Hematopoietic multipotent progenitor cell (in vitro differentiated cells): ENCODE measurements at regions not wholly inside any gene's neighbourhood (a gene's known extent, or its start where the extent isn't known, plus 50 kb on each side); places are given as distances from the start of the nearest gene placed in this dataset.
"Not testable (repeated sequence)": the region's sequence is repeated elsewhere in the genome, so short reads cannot be mapped to it uniquely, and the experiment has no call there.

Experiments
- DNase-seq, 3 donors: peaks; one replicate each; pipeline ENCODE4 v3.0.0-alpha.2; 2011 to 2015; ENCODE audit warnings: low read depth in 2 of 3, low spot score in 2 of 3

- DNase-seq = no peak
Measured at GRCh38 chrX:106220177-106220576, 52.1 kb downstream of the PWWP3B start.

- no peak for DNase-seq
Measured at GRCh38 chrX:106243376-106243775, 75.3 kb downstream of the PWWP3B start.

- DNase-seq = no peak
Measured at GRCh38 chrX:106246511-106246910, 78.4 kb downstream of the PWWP3B start.

DNA sequence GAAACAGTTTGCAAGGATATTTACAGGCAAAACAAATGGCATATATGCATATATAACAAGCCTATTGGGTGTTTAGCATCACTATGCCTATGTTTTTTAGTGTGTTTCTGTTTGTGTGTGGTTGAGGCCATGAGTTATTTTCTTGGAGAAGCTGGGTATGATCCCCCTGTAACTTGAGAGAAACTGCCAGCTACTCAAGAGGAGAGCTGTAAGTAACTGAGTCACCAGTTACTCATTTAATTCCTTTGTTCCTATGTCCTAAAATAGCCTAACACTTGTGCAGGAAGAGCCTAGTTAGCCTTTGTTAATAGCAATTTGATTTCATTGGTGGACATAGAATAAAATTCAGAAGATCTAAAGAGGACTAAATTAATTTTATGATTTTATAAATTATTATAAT, 79.1 kb downstream of the PWWP3B start:
- DNase-seq = no peak

GRCh38 chrX:106249706-106250379, 81.7 kb downstream of the PWWP3B start:
- DNase-seq = no peak

GRCh38 chrX:106263817-106264216, 95.7 kb downstream of the PWWP3B start:
- no peak for DNase-seq

GRCh38 chrX:106273947-106274587, 106.0 kb downstream of the PWWP3B start:
- not testable (repeated sequence) for DNase-seq

- DNase-seq = not testable (repeated sequence)
Measured at GRCh38 chrX:106275172-106275571, 107.1 kb downstream of the PWWP3B start.

GRCh38 chrX:106278951-106279350, 110.8 kb downstream of the PWWP3B start:
- no peak for DNase-seq

GRCh38 chrX:106281383-106281782, 113.3 kb downstream of the PWWP3B start:
- no peak for DNase-seq

DNA sequence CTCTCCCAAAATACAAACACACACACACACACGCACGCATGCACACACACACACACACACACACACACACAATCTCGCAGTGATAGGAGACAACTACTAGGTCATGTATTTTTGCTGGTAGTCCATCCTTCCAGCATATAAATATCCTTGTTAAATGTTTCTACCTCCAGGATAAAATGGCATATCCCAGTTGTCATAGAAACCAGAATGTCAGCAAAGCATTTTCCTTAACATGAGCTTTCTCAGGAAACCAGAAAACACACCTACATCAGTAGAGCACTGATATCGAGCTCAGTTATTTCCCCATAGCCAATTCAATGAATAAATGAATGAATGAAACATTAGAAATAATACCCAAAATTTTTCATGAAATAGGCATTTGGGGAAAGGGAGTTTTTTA, 115.7 kb downstream of the PWWP3B start:
- no peak for DNase-seq

- no peak for DNase-seq
Measured at GRCh38 chrX:106284431-106285025, 116.4 kb downstream of the PWWP3B start.

- no peak for DNase-seq
Measured at GRCh38 chrX:106286053-106286650, 118.0 kb downstream of the PWWP3B start.

DNA sequence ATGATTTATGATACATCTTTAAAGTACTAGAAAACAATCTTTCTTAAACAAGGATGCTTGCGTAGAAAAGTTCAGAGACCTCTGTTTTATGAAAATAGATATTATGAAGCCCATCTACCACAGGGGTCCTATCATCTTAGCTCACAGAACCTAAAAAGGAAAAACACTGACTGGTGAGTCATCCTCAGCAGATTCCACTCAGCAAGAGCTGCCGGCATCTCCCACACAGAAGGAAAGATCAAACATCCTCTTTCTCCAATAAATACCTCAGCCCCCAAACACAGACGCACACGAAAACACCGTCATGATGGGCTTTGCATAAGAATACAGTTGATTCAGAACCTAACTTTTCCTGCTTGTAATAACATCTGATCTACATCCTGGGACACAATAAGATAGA, 122.7 kb downstream of the PWWP3B start:
- DNase-seq = not testable (repeated sequence)

- DNase-seq = not testable (repeated sequence)
Measured at GRCh38 chrX:106291779-106292390, 123.8 kb downstream of the PWWP3B start.

DNA sequence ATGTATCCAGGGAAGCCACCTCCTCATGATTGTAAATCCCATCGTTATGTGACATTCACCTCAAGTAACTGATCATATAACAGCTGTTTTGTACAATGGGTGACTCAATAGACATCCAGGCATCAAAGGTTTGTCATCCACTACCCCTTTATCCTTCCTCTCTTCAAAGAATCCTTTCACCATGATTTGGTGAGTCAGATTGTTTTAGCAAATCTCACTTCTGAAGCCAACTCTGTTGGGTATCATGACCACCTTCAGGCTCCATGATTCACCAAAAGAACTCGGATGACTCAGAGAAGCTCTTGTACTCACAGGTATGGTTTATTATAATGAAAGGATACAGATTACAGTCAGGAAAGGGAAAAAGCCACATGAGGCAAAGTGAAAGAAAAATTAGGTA, 132.1 kb downstream of the PWWP3B start:
- DNase-seq = no peak

DNA sequence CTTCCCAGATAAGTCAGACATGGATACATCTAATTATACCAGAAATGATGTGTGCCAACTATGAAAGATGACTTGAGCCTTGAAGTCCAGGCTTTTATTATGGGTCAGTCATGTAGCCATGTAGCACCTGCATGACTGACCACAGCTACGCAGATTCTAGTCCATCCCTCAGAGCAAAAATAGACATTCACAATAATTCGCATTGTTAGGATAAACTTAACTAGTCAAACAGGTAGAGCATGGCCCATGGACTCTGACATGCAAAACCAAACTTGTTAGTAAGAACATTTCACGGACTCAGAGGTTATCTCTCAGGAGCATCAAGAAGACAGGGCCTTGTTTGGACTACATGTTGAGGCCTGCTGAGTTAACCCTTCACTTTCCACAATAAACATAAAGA, 132.6 kb downstream of the PWWP3B start:
- DNase-seq = no peak

- DNase-seq = no peak
Measured at GRCh38 chrX:106302304-106302703, 134.2 kb downstream of the PWWP3B start.

GRCh38 chrX:106306391-106306947, 138.4 kb downstream of the PWWP3B start:
- no peak for DNase-seq

DNA sequence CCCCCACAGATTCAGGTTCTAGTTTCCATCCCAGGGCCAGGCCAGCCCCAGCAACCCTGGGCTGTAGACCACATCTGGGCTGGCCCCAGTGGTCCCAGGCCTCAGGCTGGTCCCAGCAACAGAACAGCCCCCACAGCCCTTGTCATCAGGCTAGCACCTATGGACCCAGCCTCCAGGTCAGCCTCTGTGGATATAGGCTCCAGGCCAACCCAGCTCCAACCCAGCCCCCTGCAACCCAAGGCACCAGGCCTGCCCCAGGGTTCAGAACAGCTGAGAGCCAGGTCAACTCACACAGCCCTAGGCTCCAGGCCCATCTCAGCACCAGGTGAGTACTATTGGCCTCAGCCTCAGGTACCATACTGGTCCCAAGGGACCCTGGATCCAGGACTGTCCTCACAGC, 155.3 kb downstream of the PWWP3B start:
- DNase-seq = no peak

DNA sequence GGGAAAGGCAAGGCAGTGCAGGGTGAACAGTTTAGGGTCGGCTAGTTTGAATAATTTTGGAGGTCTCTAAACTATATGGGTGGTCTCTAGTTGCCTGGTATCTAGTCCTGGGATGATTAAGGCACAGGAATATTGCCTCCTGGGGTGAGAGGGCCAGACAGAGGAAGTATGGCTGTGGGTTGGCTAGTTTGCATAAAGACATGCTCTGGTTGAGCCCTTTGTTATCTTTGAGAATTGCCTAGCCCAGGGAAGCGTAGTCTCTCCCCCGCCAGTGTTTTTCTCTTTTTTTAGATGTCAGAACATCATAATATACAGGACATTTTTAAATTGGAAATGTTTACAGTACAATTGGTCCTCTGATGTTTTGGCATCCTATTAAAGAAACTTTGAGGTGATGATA, 163.5 kb downstream of the PWWP3B start:
- no peak for DNase-seq
